ENCODE measurements at regions not wholly inside any gene's neighbourhood (a gene's known extent, or its start where the extent isn't known, plus 50 kb on each side); places are given as distances from the start of the nearest gene placed in this dataset.

DNA sequence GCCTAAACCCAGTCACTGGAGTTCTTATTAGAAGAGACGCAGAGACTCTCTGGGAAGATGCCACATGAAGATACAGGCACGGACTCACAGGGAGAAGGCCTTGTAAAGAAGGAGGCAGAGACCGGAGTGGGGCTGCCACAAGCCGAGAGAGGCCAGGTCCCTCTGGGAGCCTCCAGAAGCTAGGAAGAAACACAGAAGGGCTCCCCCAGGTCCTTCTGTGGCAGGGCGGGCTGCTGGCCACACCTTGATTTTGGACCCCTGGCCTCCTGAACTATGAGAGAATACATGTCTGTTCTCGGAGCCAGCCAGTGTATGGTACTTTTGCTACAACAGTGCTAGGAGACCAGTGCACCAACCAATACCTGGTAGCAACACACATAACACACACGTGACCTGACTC is 140.1 kb upstream of the SPACA7 start:
- ATAC-seq (replicated peaks in 1 of 4) (no peak), DNase-seq (no peak)
- CTCF ChIA-PET: no interaction called here
- Mint-ChIP-seq H3K4me1 (no peaks in the 10 kb centered on the region), H3K9me3 (no peaks in the 10 kb centered on the region), H3K27ac (no peak overlapping the region), H3K4me3 (no peak overlapping the region), H3K36me3 (no peaks in the 10 kb centered on the region), H3K27me3 (peaks cover 2 to 9% of the 10 kb centered on the region in 2 donors)
- Histone ChIP-seq H3K36me3 (ENCODE audit: control insufficient read depth in 2 of 2, extremely low read depth in 1 of 2, insufficient read depth in 1 of 2, low read length in 1 of 2) (no peaks in the 10 kb centered on the region), H3K27me3 (replicated peaks in 1 of 2; ENCODE audit: control insufficient read depth in 2 of 2, extremely low read depth in 1 of 2, insufficient read depth in 2 of 2, low read length in 1 of 2) (peaks cover 0 to 19% of the 10 kb centered on the region in 2 experiments), H3K4me3 (ENCODE audit: control insufficient read depth in 1 of 2, extremely low read depth in 1 of 2, low read length in 1 of 2) (no peak overlapping the region), H3K4me1 (ENCODE audit: control insufficient read depth in 1 of 2, extremely low read depth in 1 of 2, insufficient read depth in 2 of 2, low read length in 2 of 2) (no peaks in the 10 kb centered on the region), H3K9me3 (no peaks in the 10 kb centered on the region), H3K27ac (ENCODE audit: low read length) (no peak overlapping the region)
- POLR2A ChIA-PET: no interaction called here
- WGBS (ENCODE audit: insufficient coverage): 90% methylated on average over 7 of the region's 7 CpGs

DNA sequence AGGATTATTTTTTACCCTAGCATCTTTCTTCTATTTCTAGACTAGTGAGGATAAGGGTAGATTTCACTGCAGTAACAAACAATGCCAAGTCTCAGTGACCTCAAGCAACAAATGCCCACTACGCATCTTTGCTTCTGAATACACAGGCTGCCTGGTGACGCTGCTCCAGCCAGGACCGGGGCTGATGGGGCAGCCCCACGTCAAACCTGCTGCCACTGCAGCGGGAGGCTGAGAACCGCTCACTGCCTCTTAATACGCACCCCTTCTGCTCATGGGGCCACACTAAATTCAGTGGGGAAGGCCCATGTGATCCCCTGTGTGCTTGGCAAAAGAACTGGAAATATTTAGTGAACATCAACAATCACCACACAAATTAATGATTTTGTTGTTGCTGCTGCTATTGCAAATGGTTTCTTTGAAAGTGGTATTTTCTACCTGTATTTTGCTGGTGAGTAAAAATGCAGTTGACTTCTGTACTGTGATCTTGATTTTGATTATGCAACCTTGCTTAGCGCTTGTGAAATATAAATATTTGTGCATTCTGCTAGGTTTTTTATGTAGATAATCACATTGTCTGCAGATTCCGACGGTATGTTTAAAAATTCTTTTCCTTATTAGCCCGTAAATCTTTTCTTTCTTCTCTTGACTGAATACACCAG is 139.5 kb upstream of the SPACA7 start:
- no peaks in the 10 kb centered on the region for H3K4me1 ChIP-seq (ENCODE audit: control insufficient read depth in 1 of 2, extremely low read depth in 1 of 2, insufficient read depth in 2 of 2, low read length in 2 of 2)
- ChIA-PET POLR2A (no interaction called here), CTCF (no interaction called here)
- no peak overlapping the region for H3K27ac ChIP-seq (ENCODE audit: low read length)
- WGBS (ENCODE audit: insufficient coverage): 83% methylated on average over 5 of the region's 11 CpGs
- Mint-ChIP-seq H3K4me3 (no peak overlapping the region), H3K27ac (no peak overlapping the region), H3K36me3 (no peaks in the 10 kb centered on the region), H3K4me1 (no peaks in the 10 kb centered on the region), H3K27me3 (peaks cover 2 to 9% of the 10 kb centered on the region in 2 donors), H3K9me3 (no peaks in the 10 kb centered on the region)
- H3K4me3 ChIP-seq (ENCODE audit: control insufficient read depth in 1 of 2, extremely low read depth in 1 of 2, low read length in 1 of 2): no peak overlapping the region
- ATAC-seq (replicated peaks in 1 of 4) (no peak), DNase-seq (no peak)
- H3K27me3 ChIP-seq (replicated peaks in 1 of 2; ENCODE audit: control insufficient read depth in 2 of 2, extremely low read depth in 1 of 2, insufficient read depth in 2 of 2, low read length in 1 of 2): peaks cover 0 to 19% of the 10 kb centered on the region in 2 experiments
- H3K9me3 ChIP-seq: no peaks in the 10 kb centered on the region
- no peaks in the 10 kb centered on the region for H3K36me3 ChIP-seq (ENCODE audit: control insufficient read depth in 2 of 2, extremely low read depth in 1 of 2, insufficient read depth in 1 of 2, low read length in 1 of 2)

DNA sequence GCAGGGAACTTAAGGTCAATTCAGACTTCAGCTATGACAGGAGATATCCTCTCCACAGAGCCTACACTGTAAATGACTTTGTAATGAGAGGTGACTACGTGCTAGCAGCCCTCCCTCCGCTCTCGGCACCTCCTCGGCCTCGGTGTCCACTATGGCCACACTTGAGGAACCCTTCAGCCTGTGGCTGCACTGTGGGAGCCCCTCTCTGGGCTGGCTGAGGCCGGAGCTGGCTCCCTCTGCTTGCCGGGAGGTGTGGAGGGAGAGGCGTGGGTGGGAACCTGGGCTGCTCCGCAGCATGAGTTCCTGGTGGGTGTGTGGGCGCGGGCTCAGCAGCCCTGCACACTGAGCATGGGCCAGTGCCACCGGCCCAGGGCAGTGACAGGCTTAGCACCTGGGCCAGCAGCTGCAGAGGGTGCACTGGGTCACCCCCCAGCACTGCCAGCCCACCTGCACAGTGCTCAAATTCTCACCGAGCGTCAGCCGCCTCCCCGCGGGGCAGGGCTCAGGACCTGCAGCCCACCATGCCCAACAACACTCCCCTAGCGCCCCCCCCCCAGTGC is 137.6 kb upstream of the SPACA7 start:
- no peaks in the 10 kb centered on the region for H3K36me3 Mint-ChIP-seq
- peaks cover 2 to 12% of the 10 kb centered on the region in 2 donors for H3K27me3 Mint-ChIP-seq
- H3K4me3 Mint-ChIP-seq: no peak overlapping the region
- no peaks in the 10 kb centered on the region for H3K9me3 Mint-ChIP-seq
- CTCF ChIA-PET: no interaction called here
- ATAC-seq (replicated peaks in 1 of 4) (no peak), DNase-seq (no peak)
- 88% methylated on average over 9 of the region's 18 CpGs for WGBS (ENCODE audit: insufficient coverage)
- Histone ChIP-seq H3K4me3 (ENCODE audit: control insufficient read depth in 1 of 2, extremely low read depth in 1 of 2, low read length in 1 of 2) (no peak overlapping the region), H3K9me3 (no peaks in the 10 kb centered on the region), H3K27ac (ENCODE audit: low read length) (no peak overlapping the region), H3K4me1 (ENCODE audit: control insufficient read depth in 1 of 2, extremely low read depth in 1 of 2, insufficient read depth in 2 of 2, low read length in 2 of 2) (no peaks in the 10 kb centered on the region), H3K27me3 (replicated peaks in 1 of 2; ENCODE audit: control insufficient read depth in 2 of 2, extremely low read depth in 1 of 2, insufficient read depth in 2 of 2, low read length in 1 of 2) (peaks cover 0 to 16% of the 10 kb centered on the region in 2 experiments), H3K36me3 (ENCODE audit: control insufficient read depth in 2 of 2, extremely low read depth in 1 of 2, insufficient read depth in 1 of 2, low read length in 1 of 2) (no peaks in the 10 kb centered on the region)
- no peak overlapping the region for H3K27ac Mint-ChIP-seq
- no peaks in the 10 kb centered on the region for H3K4me1 Mint-ChIP-seq
- POLR2A ChIA-PET: interaction anchor here in 1 of 2 donors (0.5 kb wide), 1 partner anchor 9 kb away, joined by 3 read pairs; no protein-coding TSS in a partner anchor

DNA sequence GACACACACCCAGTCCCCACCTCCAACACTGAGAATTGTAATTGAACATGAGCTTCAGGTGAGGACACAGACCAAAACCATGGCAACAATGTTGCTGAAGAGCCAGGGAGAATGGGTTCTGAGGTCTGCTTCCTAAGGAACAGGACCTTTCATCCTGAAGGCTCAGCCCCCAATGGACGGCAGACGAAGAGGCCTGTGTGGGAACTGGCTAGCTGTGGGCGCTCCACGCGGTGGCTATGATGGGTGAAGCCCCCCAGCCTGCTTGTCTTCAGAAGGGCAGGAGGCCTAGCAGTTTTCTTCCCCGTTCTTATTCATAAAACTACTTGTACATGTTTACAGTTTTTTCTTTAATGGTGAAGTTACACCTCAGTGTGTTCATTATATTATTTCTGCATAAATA is 136.1 kb upstream of the SPACA7 start:
- H3K27me3 Mint-ChIP-seq: peaks cover 2 to 6% of the 10 kb centered on the region in 2 donors
- POLR2A ChIA-PET: no interaction called here
- no peak overlapping the region for H3K4me3 ChIP-seq (ENCODE audit: control insufficient read depth in 1 of 2, extremely low read depth in 1 of 2, low read length in 1 of 2)
- DNase-seq: no peak
- ATAC-seq (replicated peaks in 1 of 4): no peak
- CTCF ChIA-PET: no interaction called here
- no peaks in the 10 kb centered on the region for H3K9me3 Mint-ChIP-seq
- no peak overlapping the region for H3K27ac ChIP-seq (ENCODE audit: low read length)
- no peaks in the 10 kb centered on the region for H3K9me3 ChIP-seq
- WGBS (ENCODE audit: insufficient coverage): 86% methylated on average over 5 of the region's 6 CpGs
- H3K36me3 Mint-ChIP-seq: no peaks in the 10 kb centered on the region
- H3K4me1 ChIP-seq (ENCODE audit: control insufficient read depth in 1 of 2, extremely low read depth in 1 of 2, insufficient read depth in 2 of 2, low read length in 2 of 2): no peaks in the 10 kb centered on the region
- peaks cover 0 to 12% of the 10 kb centered on the region in 2 experiments for H3K27me3 ChIP-seq (replicated peaks in 1 of 2; ENCODE audit: control insufficient read depth in 2 of 2, extremely low read depth in 1 of 2, insufficient read depth in 2 of 2, low read length in 1 of 2)
- H3K4me3 Mint-ChIP-seq: no peak overlapping the region
- H3K27ac Mint-ChIP-seq: no peak overlapping the region
- no peaks in the 10 kb centered on the region for H3K36me3 ChIP-seq (ENCODE audit: control insufficient read depth in 2 of 2, extremely low read depth in 1 of 2, insufficient read depth in 1 of 2, low read length in 1 of 2)
- no peaks in the 10 kb centered on the region for H3K4me1 Mint-ChIP-seq

DNA sequence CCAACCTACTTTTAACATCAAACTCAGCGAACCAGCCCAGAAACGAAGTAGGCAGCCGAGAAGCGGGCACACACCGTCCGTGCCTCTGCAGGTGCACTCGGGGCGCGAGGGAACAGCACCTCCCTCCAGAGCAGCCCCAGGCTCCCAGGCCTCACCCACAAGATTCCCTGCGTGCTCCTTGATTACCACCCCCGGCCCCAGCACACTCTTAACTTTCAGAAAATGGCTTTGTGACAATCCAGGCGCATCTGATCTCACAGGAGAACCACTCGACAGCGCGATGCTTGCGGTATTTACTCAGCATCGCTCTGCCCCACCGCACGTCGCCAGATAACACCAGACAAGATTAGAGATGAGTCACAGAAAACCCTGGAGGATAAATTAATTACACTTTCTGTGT is 134.9 kb upstream of the SPACA7 start:
- H3K27ac Mint-ChIP-seq: no peak overlapping the region
- H3K27me3 Mint-ChIP-seq: peaks cover 2 to 3% of the 10 kb centered on the region in 2 donors
- Histone ChIP-seq H3K36me3 (ENCODE audit: control insufficient read depth in 2 of 2, extremely low read depth in 1 of 2, insufficient read depth in 1 of 2, low read length in 1 of 2) (no peaks in the 10 kb centered on the region), H3K27me3 (replicated peaks in 1 of 2; ENCODE audit: control insufficient read depth in 2 of 2, extremely low read depth in 1 of 2, insufficient read depth in 2 of 2, low read length in 1 of 2) (peaks cover 0 to 8% of the 10 kb centered on the region in 2 experiments), H3K27ac (ENCODE audit: low read length) (no peak overlapping the region), H3K4me3 (ENCODE audit: control insufficient read depth in 1 of 2, extremely low read depth in 1 of 2, low read length in 1 of 2) (no peak overlapping the region), H3K4me1 (ENCODE audit: control insufficient read depth in 1 of 2, extremely low read depth in 1 of 2, insufficient read depth in 2 of 2, low read length in 2 of 2) (no peaks in the 10 kb centered on the region), H3K9me3 (no peaks in the 10 kb centered on the region)
- POLR2A ChIA-PET: no interaction called here
- DNase-seq: no peak
- H3K36me3 Mint-ChIP-seq: no peaks in the 10 kb centered on the region
- CTCF ChIA-PET: no interaction called here
- no peaks in the 10 kb centered on the region for H3K9me3 Mint-ChIP-seq
- H3K4me1 Mint-ChIP-seq: no peaks in the 10 kb centered on the region
- no peak overlapping the region for H3K4me3 Mint-ChIP-seq
- ATAC-seq (replicated peaks in 1 of 4): no peak
- WGBS (ENCODE audit: insufficient coverage): 90% methylated on average over 16 of the region's 20 CpGs

DNA sequence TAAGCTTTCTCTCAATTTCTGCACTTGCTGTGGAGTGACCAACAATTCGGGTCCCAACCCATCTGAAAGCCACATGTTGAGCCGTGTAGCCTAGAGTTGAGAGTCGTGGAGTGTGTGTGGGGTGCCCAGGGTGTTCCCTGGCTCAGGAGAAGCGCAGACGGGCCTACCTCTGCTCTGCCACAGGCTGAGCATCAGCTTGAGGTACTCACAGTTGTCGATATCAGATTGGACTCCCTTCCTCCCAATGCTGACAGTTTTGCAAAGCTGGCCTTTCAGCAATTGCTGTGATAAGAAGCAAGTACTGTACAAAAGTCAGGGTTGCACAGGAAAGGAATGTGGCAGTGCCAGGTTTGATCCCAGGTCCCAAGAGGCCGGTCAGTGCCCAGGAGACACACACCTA is 133.4 kb upstream of the SPACA7 start:
- no peaks in the 10 kb centered on the region for H3K36me3 Mint-ChIP-seq
- POLR2A ChIA-PET: no interaction called here
- no peak overlapping the region for H3K27ac Mint-ChIP-seq
- ATAC-seq (replicated peaks in 1 of 4): no peak
- Histone ChIP-seq H3K36me3 (ENCODE audit: control insufficient read depth in 2 of 2, extremely low read depth in 1 of 2, insufficient read depth in 1 of 2, low read length in 1 of 2) (no peaks in the 10 kb centered on the region), H3K4me1 (ENCODE audit: control insufficient read depth in 1 of 2, extremely low read depth in 1 of 2, insufficient read depth in 2 of 2, low read length in 2 of 2) (no peaks in the 10 kb centered on the region), H3K27ac (ENCODE audit: low read length) (no peak overlapping the region), H3K4me3 (ENCODE audit: control insufficient read depth in 1 of 2, extremely low read depth in 1 of 2, low read length in 1 of 2) (no peak overlapping the region), H3K9me3 (no peaks in the 10 kb centered on the region), H3K27me3 (replicated peaks in 1 of 2; ENCODE audit: control insufficient read depth in 2 of 2, extremely low read depth in 1 of 2, insufficient read depth in 2 of 2, low read length in 1 of 2) (peaks cover 0 to 6% of the 10 kb centered on the region in 2 experiments)
- no peak for DNase-seq
- CTCF ChIA-PET: no interaction called here
- H3K4me3 Mint-ChIP-seq: no peak overlapping the region
- 71% methylated on average over 4 of the region's 7 CpGs for WGBS (ENCODE audit: insufficient coverage)
- H3K4me1 Mint-ChIP-seq: no peaks in the 10 kb centered on the region
- H3K27me3 Mint-ChIP-seq: peaks cover 2 to 3% of the 10 kb centered on the region in 2 donors
- no peaks in the 10 kb centered on the region for H3K9me3 Mint-ChIP-seq
